SK-N-SH (cell line): ENCODE measurements at regions not wholly inside any gene's neighbourhood (a gene's known extent, or its start where the extent isn't known, plus 50 kb on each side); places are given as distances from the start of the nearest gene placed in this dataset.

ENCODE experiments used
- CTCF ChIP-seq: fragments of 200-600 bp; sonication (generic); IDR thresholded peaks from 2 replicates; pipeline ENCODE4 v1.6.1; 2017; ENCODE audit warnings: antibody characterized with exemption, mild to moderate bottlenecking, moderate library complexity
- ELF1 ChIP-seq: IDR thresholded peaks from 2 replicates; pipeline ENCODE4 v1.4.0; 2012
- EZH2phosphoT487 ChIP-seq: fragments of 200-600 bp; sonication (generic); IDR thresholded peaks from 2 replicates; pipeline ENCODE4 v1.6.1; 2017; ENCODE audit warnings: low read depth, mixed run types, mild to moderate bottlenecking, antibody characterized with exemption, moderate library complexity, borderline replicate concordance
- FOXM1 ChIP-seq: IDR thresholded peaks from 2 replicates; pipeline ENCODE4 v1.4.0; 2012; ENCODE audit warnings: low read depth, mild to moderate bottlenecking
- MAX ChIP-seq: IDR thresholded peaks from 2 replicates; pipeline ENCODE4 v1.4.0; 2012; ENCODE audit warnings: low read depth
- MEF2A ChIP-seq: IDR thresholded peaks from 2 replicates; pipeline ENCODE4 v1.4.0; 2012; ENCODE audit warnings: low read depth, borderline replicate concordance
- POLR2AphosphoS5 ChIP-seq: IDR thresholded peaks from 2 replicates; pipeline ENCODE4 v1.6.1; 2012; ENCODE audit warnings: low read depth, low read length
- RCOR1 ChIP-seq: fragments of 150-350 bp; IDR thresholded peaks from 2 replicates; pipeline ENCODE4 v1.6.1; 2017; ENCODE audit warnings: antibody characterized with exemption, low read length
- RFX5 ChIP-seq: IDR thresholded peaks from 2 replicates; pipeline ENCODE4 v1.6.1; 2012; ENCODE audit warnings: mild to moderate bottlenecking, improper control_type of control experiment, low read length
- RXRA ChIP-seq: IDR thresholded peaks from 2 replicates; pipeline ENCODE4 v1.4.0; 2012; ENCODE audit warnings: low read depth, mild to moderate bottlenecking, borderline replicate concordance
- TAF1 ChIP-seq: IDR thresholded peaks from 2 replicates; pipeline ENCODE4 v1.6.1; 2012; ENCODE audit warnings: low read depth, mild to moderate bottlenecking, low read length, moderate library complexity, borderline replicate concordance
- TCF12 ChIP-seq: IDR thresholded peaks from 2 replicates; pipeline ENCODE4 v1.4.0; 2012
- USF2 ChIP-seq: fragments of 150-350 bp; IDR thresholded peaks from 2 replicates; pipeline ENCODE4 v1.6.1; 2017; ENCODE audit warnings: antibody characterized with exemption, low read length, low read depth, borderline replicate concordance
- TF ChIP-seq, protein P1 (sequence below): IDR thresholded peaks from 2 replicates; pipeline ENCODE4 v1.6.1; 2012; ENCODE audit warnings: mild to moderate bottlenecking, low read depth, low read length, moderate library complexity

DNA sequence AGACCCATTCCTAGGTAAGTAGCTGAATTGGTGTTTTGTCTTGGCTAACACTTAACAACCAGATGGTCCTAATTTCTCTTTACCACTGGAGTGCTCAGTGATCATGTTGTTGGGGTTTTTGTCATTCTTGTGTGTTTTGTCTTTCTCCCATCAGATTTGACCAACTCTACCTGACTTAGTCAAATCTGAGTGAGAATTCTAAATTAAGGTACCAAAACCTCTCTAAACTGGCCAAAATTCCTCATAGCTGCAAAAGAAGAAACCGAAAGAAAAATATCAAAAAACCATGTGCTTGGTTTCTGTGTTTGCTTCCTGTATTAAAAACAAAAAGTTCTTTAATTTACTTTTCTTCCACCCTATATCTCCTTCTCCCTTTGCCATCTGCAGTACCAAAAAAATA, 350.7 kb upstream of the SPHKAP start:
- TF ChIP-seq MAX (no peak), TAF1 (no peak), TCF12 (no peak), MEF2A (no peak), CTCF (no peak), POLR2AphosphoS5 (no peak), ELF1 (no peak), RXRA (no peak), FOXM1 (no peak), USF2 (no peak), EZH2phosphoT487 (no peak), RFX5 (no peak), RCOR1 (no peak)
- TF ChIP-seq, protein P1, sequence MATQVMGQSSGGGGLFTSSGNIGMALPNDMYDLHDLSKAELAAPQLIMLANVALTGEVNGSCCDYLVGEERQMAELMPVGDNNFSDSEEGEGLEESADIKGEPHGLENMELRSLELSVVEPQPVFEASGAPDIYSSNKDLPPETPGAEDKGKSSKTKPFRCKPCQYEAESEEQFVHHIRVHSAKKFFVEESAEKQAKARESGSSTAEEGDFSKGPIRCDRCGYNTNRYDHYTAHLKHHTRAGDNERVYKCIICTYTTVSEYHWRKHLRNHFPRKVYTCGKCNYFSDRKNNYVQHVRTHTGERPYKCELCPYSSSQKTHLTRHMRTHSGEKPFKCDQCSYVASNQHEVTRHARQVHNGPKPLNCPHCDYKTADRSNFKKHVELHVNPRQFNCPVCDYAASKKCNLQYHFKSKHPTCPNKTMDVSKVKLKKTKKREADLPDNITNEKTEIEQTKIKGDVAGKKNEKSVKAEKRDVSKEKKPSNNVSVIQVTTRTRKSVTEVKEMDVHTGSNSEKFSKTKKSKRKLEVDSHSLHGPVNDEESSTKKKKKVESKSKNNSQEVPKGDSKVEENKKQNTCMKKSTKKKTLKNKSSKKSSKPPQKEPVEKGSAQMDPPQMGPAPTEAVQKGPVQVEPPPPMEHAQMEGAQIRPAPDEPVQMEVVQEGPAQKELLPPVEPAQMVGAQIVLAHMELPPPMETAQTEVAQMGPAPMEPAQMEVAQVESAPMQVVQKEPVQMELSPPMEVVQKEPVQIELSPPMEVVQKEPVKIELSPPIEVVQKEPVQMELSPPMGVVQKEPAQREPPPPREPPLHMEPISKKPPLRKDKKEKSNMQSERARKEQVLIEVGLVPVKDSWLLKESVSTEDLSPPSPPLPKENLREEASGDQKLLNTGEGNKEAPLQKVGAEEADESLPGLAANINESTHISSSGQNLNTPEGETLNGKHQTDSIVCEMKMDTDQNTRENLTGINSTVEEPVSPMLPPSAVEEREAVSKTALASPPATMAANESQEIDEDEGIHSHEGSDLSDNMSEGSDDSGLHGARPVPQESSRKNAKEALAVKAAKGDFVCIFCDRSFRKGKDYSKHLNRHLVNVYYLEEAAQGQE = no peak
